Eye (tissue), 1 donor: ENCODE measurements at regions not wholly inside any gene's neighbourhood (a gene's known extent, or its start where the extent isn't known, plus 50 kb on each side); places are given as distances from the start of the nearest gene placed in this dataset.

Experiments used
- DNase-seq: peaks from one replicate; pipeline ENCODE4 v3.0.0-alpha.2; 2015

DNA sequence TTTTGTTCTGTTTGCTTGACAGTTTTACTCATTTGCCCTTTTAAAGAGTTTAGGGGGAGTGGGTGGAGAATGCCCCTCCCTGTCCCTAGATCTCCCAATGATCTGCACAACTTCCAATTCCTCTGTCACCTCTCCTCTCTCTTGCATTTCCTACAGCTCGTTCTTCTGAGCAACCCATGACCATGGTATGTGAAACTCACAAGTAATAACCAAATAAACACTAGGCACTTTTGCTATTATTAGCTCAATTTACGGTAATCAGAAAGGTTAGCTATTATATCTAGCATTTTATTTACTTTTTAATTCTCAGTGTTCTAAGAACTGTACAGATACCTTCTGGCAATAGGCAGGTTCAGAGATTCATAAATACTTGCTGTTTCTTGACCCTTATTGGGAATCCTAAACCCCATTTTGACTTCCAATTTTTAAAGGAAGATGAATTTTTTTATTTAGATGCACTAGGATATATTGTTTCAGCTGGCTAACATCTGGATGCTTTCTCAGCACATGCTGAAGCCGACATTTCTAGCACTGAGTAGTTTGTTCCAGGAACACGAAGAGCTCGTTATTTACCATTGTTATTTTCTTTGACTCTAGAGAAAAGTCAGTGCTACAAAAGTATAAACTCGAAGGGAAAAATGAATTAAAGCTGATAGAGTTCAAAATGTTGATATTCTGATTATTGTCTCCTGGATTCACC lies 194.7 kb upstream of the TLL1 start:
- DNase-seq, result no peak

- no peak for DNase-seq
Observed at GRCh38 chr4:165678936-165679325, 194.1 kb upstream of the TLL1 start.

- DNase-seq, result no peak
Observed at GRCh38 chr4:165680821-165681220, 192.2 kb upstream of the TLL1 start.

GRCh38 chr4:165682611-165683010 lies 190.4 kb upstream of the TLL1 start:
- DNase-seq, result no peak

- DNase-seq, result peak; percentile 62
Observed at GRCh38 chr4:165684177-165684805, 188.7 kb upstream of the TLL1 start.

- DNase-seq, result no peak
Observed at GRCh38 chr4:165686756-165687155, 186.3 kb upstream of the TLL1 start.

DNA sequence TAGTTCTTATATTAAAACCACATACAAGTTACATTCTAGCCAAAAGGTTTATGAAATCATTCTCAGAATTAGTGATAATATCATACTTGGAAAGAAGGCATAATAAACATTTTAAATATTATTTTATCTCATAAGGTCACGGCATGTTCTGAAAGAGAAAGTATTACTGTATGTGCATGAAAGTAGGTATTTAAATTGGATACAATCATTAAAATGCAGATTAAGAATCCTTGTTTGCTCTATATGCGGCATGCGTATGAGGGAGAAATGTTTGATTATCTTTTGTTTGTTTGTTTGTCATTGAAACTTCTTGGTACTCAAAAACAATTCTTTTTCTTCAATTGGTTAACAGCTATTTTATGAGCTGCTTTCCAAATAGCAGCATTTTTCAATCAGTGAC lies 183.9 kb upstream of the TLL1 start:
- DNase-seq, result no peak

DNA sequence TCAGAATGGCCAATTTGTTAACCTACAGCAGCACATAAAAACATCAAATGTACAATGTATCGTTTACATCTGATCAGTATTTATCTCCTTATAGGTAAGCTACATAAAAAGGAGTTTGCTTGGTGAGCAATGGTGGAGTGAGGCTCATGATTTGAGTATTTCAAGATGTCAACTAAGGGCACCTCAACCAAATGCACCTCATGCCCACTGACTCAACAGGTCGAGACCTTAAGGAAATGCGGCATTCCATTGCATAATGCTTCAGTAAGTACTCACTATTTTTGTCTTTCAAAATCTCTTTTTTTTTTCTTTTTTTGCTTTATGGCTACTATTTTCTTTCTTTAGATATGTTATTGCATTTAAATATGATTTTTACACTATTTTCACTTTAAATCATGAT lies 181.0 kb upstream of the TLL1 start:
- no peak for DNase-seq

DNA sequence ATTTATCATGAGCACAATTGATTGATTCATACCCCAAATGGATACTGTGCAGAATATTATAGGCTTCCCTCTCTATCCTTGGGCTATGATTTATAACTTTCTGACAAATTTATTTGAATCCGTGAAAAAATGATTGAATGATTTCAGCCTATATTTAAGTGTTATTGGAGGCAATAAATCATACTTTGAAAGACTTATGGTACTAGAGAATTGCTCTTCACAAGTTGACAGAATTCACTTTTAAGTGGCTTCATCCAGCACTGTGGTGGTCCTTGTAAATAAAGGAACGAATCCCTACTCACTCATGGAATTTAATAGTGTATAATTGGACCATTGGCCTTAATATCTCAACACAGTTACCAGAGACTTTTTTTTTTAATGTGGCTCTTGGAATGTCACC lies 174.8 kb upstream of the TLL1 start:
- no peak for DNase-seq

DNA sequence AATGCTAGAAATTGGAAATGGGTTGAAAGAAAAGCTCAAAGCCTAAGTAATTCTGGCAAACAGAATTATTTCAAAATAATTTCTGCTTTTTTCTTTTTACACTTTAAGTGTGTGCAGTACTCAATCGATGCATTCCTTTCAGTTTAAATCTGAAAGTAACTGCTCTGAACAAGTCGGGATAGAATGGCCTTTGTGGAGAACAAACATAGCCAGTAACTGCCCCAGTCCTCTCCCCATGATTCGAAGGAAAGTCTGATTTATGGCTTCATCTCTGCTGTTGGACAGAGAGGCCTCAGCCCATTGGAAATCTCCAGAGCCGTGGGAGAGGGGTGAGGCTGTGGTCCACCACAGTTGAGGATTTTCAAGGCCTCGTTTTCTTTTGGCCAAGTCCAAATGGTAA lies 174.0 kb upstream of the TLL1 start:
- DNase-seq, result no peak

GRCh38 chr4:165700855-165701254 lies 172.2 kb upstream of the TLL1 start:
- no peak for DNase-seq

- DNase-seq, result no peak
Observed at GRCh38 chr4:165707128-165707527, 165.9 kb upstream of the TLL1 start.

DNA sequence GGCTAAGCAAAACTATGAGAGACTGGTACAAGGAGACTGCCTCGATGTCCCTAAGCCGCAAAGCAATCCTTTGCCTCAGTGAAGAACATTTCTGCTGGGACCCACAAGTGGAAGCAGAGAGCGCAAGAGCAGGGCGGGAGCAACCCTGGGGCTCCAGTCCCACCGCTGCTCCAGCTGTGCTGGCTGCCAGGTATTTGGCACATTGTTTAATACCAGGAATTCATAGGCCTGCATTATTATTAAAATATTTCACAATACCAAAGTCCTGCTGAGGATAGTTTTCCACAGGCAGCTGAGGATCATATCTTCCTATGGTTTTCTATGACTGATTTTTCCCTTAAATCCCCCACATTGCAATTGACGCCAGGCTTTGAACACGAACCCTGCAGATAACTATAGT lies 163.5 kb upstream of the TLL1 start:
- DNase-seq, result no peak

DNA sequence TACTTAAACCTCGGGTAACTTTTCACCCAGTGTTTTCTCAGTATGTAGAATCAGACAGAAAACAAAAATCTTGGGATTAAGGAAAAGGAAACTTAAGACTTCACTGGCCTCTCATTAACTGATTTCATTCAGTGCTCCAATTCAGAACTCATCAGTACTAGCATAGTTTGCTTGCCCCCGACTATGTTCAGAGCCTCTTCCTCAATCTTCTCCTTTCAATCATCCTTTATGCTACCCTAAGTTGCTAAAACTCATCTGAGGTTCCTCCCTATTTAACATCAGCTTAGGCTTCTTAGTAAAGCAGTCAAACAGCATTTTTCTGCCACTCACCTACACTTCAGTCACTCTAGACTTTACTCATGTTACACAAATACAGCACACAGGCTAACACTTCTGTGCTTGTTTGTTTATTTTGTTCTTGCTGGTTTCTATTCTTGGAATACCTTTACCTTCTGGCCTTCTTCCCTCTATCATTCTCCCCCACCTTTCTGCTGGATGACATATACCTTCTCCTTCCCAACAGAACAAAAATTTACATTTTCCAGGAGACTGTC lies 163.0 kb upstream of the TLL1 start:
- peak; percentile 16 for DNase-seq

- peak; percentile 33 for DNase-seq
Observed at GRCh38 chr4:165711436-165711835, 161.6 kb upstream of the TLL1 start.

- DNase-seq, result peak; percentile 12
Observed at GRCh38 chr4:165711912-165712311, 161.1 kb upstream of the TLL1 start.

GRCh38 chr4:165714650-165715049 lies 158.4 kb upstream of the TLL1 start:
- no peak for DNase-seq

DNA sequence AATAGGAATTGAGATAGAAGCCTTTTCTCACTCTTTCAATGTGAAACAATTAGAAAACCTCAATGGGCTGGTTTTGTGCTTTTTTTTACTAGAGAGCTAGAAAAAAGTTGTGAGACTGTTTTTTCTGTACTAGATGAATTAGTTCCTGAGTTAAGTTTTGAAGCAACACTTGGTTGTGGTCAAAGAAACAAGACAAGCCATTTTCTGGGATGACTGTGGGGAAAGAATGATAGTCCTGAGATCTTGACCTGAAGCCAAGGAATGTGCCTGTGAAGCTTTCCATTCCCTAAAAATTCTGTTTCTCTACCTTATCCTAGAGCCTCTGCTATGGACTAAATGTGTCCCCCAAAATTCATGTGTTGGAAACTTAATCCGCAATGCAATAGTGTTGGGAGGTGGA lies 157.8 kb upstream of the TLL1 start:
- DNase-seq, result no peak

- DNase-seq, result no peak
Observed at GRCh38 chr4:165715989-165716388, 157.0 kb upstream of the TLL1 start.

GRCh38 chr4:165716472-165716871 lies 156.6 kb upstream of the TLL1 start:
- DNase-seq, result peak; percentile 28

GRCh38 chr4:165718660-165719059 lies 154.4 kb upstream of the TLL1 start:
- no peak for DNase-seq

DNA sequence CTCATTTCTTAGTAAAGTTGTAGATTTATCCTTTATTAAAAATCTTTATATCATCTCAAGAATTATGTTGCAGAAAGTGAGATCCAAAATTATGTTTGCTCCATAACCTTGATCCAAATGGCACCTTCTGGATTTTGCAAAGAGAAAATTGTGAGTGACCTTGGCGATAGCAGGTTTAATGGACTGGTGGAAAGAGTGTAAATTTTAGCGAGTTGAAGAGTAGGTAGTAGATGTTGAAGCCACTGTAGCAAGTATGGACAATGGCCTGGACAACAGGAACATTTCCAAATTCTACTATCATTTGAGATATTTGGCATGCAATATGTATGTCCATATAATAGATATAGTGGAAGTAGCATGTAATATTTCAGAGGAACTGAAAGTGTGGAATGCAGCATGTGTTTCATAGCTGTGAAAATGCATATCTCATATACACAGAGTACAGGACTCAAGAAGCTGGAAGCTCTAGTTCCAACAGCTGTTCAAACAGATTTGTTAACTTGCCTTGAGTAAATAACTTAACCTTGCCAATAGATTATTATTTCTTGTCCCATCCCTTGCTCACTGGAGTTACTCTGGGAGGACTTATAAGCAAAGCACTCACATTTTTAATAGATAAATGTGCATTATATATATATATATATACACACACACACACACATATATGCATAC lies 152.5 kb upstream of the TLL1 start:
- no peak for DNase-seq

DNA sequence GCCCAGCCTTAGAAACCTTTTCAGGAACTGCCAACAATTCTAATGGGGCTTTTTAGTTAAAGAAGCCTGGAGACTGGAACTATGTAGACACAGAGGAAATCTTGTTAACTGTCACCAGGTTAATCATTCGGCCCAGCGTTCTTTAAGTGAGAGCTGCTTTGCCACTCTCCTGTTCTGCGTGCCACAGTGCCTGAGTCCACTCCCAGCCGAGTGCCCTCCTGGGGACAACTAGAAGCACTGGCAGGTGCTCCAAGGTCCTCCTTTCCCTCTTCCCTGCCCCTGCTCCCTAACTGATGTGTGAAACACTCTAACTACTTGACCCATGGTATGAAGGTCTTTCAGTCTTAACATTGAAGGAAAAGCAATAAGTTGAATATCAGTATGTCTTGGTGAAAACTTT lies 151.2 kb upstream of the TLL1 start:
- no peak for DNase-seq
